Upper lobe of left lung (tissue), 6 donors: ENCODE measurements at regions not wholly inside any gene's neighbourhood (a gene's known extent, or its start where the extent isn't known, plus 50 kb on each side); places are given as distances from the start of the nearest gene placed in this dataset.

Experiments
- ATAC-seq, 2 donors: fragments of 200-7000 bp; cut with Tn5 transposase; one replicate each; pipeline ENCODE4 v1.9.1; 2022; ENCODE audit warnings: mild to moderate bottlenecking in 2 of 2, moderate library complexity in 2 of 2; ENCODE audit not compliant: low FRiP score in 2 of 2
- DNase-seq, 2 donors: peaks; one replicate each; pipeline ENCODE4 v3.0.0-alpha.2; 2019 to 2020
- H3K27ac ChIP-seq, 4 donors: fragments of 200-600 bp; sonication (generic); one replicate each; pipeline ENCODE4 v1.5.1; 2016 to 2019
- H3K27me3 ChIP-seq, 4 donors: fragments of 200-600 bp; sonication (generic); one replicate each; pipeline ENCODE4 v1.5.1; 2017 to 2019
- H3K36me3 ChIP-seq, 4 donors: fragments of 200-600 bp; sonication (generic); one replicate each; pipeline ENCODE4 v1.5.1; 2016 to 2019
- H3K4me1 ChIP-seq, 4 donors: fragments of 200-600 bp; sonication (generic); one replicate each; pipeline ENCODE4 v1.5.1; 2018 to 2019
- H3K4me3 ChIP-seq, 4 donors: fragments of 200-600 bp; sonication (generic); one replicate each; pipeline ENCODE4 v1.5.1; 2017 to 2019; ENCODE audit warnings: mild to moderate bottlenecking in 2 of 4, moderate library complexity in 1 of 4
- H3K9me3 ChIP-seq, 4 donors: fragments of 200-600 bp; sonication (generic); one replicate each; pipeline ENCODE4 v1.5.1; 2018 to 2019
- EP300 ChIP-seq, 4 donors: sonication (generic); formaldehyde crosslinking; IDR thresholded peaks; one replicate each; pipeline ENCODE4 v1.5.1; 2017; ENCODE audit warnings: antibody characterized with exemption in 4 of 4, control low read depth in 2 of 4
- POLR2A ChIP-seq, 4 donors: fragments of 450-650 bp; IDR thresholded peaks; one replicate each; pipeline ENCODE4 v1.5.1; 2016 to 2017; ENCODE audit warnings: antibody characterized with exemption in 4 of 4, mild to moderate bottlenecking in 2 of 4
- POLR2AphosphoS5 ChIP-seq, 2 donors: sonication (generic); formaldehyde crosslinking; IDR thresholded peaks; one replicate each; pipeline ENCODE4 v1.5.1; 2017; ENCODE audit warnings: antibody characterized with exemption in 2 of 2
- WGBS, 2 donors: methylation state at CpG; one replicate each; pipeline ENCODE4 v1.1.5; 2017 to 2018; 5-methylcytosine and 5-hydroxymethylcytosine counted together
- TF ChIP-seq, protein P1 (sequence below), 6 experiments: fragments of 450-650 bp in 4 of 6; fragments of 200-600 bp in 2 of 6; sonication (generic) in 2 of 6; IDR thresholded peaks; one replicate each; pipeline ENCODE4 v1.5.1; 2016 to 2019; ENCODE audit warnings: antibody characterized with exemption in 6 of 6
- donor health status: DM: no; HTN: no; CAD: no; lungs with moderate emphysema.
- donor health status: DM: no; HTN: yes; CAD: no; lungs with severe emphysema.

DNA sequence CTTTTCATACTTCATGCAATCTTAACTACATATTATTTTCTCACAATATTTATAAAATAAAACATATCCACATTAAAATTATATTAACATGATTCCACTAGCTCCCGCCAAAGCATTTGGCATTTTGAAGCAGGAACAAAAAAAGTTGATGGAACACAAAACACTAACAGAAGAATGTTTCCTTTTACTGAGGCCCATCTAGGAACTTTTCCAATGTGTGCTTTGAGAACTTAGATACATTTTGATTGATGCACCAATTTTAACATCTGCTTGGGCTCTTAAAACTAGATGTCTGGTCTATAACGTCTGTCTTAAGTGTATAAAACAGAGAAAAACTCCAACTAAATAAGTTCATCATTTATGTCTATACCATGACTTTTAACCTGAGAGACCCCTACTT is 1214.8 kb downstream of the SORCS1 start:
- H3K27ac ChIP-seq: no peak overlapping the region
- TF ChIP-seq POLR2AphosphoS5 (IDR thresholded peaks at IDR 0.05) (no peak), EP300 (IDR thresholded peaks at IDR 0.05) (no peak), POLR2A (IDR thresholded peaks at IDR 0.05) (no peak)
- TF ChIP-seq, protein P1, sequence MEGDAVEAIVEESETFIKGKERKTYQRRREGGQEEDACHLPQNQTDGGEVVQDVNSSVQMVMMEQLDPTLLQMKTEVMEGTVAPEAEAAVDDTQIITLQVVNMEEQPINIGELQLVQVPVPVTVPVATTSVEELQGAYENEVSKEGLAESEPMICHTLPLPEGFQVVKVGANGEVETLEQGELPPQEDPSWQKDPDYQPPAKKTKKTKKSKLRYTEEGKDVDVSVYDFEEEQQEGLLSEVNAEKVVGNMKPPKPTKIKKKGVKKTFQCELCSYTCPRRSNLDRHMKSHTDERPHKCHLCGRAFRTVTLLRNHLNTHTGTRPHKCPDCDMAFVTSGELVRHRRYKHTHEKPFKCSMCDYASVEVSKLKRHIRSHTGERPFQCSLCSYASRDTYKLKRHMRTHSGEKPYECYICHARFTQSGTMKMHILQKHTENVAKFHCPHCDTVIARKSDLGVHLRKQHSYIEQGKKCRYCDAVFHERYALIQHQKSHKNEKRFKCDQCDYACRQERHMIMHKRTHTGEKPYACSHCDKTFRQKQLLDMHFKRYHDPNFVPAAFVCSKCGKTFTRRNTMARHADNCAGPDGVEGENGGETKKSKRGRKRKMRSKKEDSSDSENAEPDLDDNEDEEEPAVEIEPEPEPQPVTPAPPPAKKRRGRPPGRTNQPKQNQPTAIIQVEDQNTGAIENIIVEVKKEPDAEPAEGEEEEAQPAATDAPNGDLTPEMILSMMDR (IDR thresholded peaks at IDR 0.05): no peak
- 31 to 43% methylated on average over 2 of the region's 2 CpGs for WGBS, 2 donors
- H3K4me3 ChIP-seq: no peak overlapping the region
- no peaks in the 10 kb centered on the region for H3K9me3 ChIP-seq
- H3K4me1 ChIP-seq: peaks cover 0 to 11% (median 1%) of the 10 kb centered on the region in 4 donors
- ATAC-seq: no peak
- no peak for DNase-seq
- no peaks in the 10 kb centered on the region for H3K27me3 ChIP-seq
- H3K36me3 ChIP-seq: no peaks in the 10 kb centered on the region

DNA sequence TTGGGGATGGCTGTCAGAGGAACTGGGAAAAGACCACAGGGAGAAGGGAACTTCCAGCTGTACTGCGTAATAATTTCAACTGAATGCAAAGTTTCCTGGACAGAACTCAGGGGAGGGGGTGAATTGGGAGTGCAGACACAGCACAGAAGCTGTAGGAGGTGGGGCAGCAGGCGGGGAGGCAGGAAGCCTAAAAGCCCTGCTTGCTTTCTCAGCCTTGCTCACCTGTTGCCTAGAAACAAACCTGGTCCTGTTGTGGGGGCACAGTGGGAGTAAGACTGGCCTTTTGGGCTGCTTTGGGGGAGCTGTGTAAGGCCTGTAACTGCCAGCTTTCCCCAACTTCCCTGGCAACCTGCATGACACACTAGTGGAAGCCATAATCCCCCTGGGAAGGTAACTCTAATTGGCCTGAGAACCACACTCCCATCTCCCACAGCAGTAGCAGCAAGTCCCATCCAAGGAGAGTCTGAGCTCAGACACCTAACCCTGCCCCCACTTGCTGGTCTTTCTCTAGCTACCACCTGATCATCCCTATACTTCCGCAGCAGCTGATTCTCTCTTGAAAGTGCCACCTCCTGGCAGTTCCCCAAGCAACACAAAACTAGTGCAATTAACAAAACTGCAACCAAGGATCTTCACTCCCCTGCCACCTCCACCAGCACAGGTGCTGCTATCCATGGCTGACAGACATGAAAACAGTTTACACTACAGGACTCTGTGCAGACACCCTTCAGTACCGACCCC is 1239.3 kb downstream of the SORCS1 start:
- 74 to 75% methylated on average over 3 to 4 of the region's 4 CpGs for WGBS, 2 donors
- H3K9me3 ChIP-seq: no peaks in the 10 kb centered on the region
- TF ChIP-seq POLR2AphosphoS5 (IDR thresholded peaks at IDR 0.05) (no peak), EP300 (IDR thresholded peaks at IDR 0.05) (no peak), POLR2A (IDR thresholded peaks at IDR 0.05) (no peak)
- TF ChIP-seq, protein P1 (IDR thresholded peaks at IDR 0.05): no peak
- no peak overlapping the region for H3K4me3 ChIP-seq
- ATAC-seq (no peak), DNase-seq (no peak)
- H3K4me1 ChIP-seq: no peaks in the 10 kb centered on the region
- no peaks in the 10 kb centered on the region for H3K36me3 ChIP-seq
- no peak overlapping the region for H3K27ac ChIP-seq
- H3K27me3 ChIP-seq: no peaks in the 10 kb centered on the region

DNA sequence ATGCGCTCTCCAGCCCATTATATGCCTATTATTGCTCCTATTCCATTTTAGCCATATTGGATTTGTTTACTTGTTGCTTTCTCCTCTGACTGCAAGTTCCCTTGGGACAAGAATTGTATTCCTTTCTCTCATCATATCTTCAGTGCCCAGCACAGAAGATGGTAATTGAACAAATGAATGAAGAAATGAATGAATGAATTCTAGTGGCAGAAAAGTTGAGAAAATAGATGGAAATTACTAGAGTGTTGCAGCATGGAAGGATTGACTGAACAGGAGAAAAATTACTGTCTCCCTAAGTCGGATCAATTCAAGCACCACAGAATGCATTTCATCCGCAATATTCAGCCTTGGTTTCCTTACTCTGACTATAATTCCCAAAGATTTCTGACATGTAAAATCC is 1243.2 kb downstream of the SORCS1 start:
- Histone ChIP-seq H3K4me1 (no peaks in the 10 kb centered on the region), H3K27me3 (no peaks in the 10 kb centered on the region), H3K36me3 (no peaks in the 10 kb centered on the region), H3K9me3 (no peaks in the 10 kb centered on the region), H3K27ac (no peak overlapping the region), H3K4me3 (no peak overlapping the region)
- TF ChIP-seq POLR2A (IDR thresholded peaks at IDR 0.05) (no peak), POLR2AphosphoS5 (IDR thresholded peaks at IDR 0.05) (no peak), EP300 (IDR thresholded peaks at IDR 0.05) (no peak)
- TF ChIP-seq, protein P1 (IDR thresholded peaks at IDR 0.05): no peak
- ATAC-seq (no peak), DNase-seq (no peak)
- 90 to 91% methylated on average over 3 of the region's 3 CpGs for WGBS, 2 donors

DNA sequence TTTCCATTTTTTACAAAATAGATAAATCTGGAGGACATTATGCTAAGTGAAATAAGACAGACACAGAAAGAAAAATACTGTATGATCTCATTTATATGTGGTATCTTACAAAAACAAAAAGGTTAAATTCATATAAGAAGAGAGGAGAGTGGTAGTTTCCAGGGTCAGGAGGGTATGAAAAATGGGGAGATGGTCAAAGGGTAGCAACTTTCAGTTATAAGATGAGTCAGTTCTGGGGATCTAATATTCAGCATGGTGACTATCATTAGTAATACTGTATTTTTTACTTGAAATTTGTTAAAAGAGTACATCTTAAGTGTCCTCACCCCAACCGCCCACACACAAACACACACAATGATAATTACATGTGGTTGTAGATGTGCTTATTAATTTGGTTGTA is 1250.1 kb downstream of the SORCS1 start:
- Histone ChIP-seq H3K9me3 (no peaks in the 10 kb centered on the region), H3K4me1 (no peaks in the 10 kb centered on the region), H3K36me3 (no peaks in the 10 kb centered on the region), H3K27me3 (no peaks in the 10 kb centered on the region), H3K4me3 (no peak overlapping the region), H3K27ac (no peak overlapping the region)
- no peak for DNase-seq
- no peak for TF ChIP-seq POLR2A (IDR thresholded peaks at IDR 0.05)
- TF ChIP-seq, protein P1 (IDR thresholded peaks at IDR 0.05): no peak
- TF ChIP-seq EP300 (IDR thresholded peaks at IDR 0.05): no peak
- TF ChIP-seq POLR2AphosphoS5 (IDR thresholded peaks at IDR 0.05): no peak
- ATAC-seq: no peak
- 92 to 96% methylated on average over 1 of the region's 1 CpG for WGBS, 2 donors

DNA sequence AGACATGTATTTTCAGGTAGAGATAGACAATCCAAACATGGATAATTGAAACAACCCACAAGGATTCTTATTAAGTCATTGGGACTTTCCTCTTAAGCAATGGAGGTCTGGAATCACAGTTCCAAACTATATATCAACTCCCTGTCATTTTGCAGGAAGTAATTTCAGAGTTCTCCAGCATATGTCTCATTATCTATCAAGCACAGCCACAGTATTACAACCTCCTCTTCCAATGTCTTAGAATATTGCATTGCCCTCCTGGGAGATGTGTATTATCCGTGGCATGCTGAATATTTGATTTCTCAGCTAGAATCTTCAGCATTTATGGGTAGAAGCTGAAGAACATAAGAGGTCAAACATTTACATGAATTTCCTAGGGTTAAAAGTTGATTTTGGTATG is 1255.8 kb downstream of the SORCS1 start:
- TF ChIP-seq, protein P1 (IDR thresholded peaks at IDR 0.05): no peak
- no peak for TF ChIP-seq EP300 (IDR thresholded peaks at IDR 0.05)
- no peak for TF ChIP-seq POLR2AphosphoS5 (IDR thresholded peaks at IDR 0.05)
- no peak for TF ChIP-seq POLR2A (IDR thresholded peaks at IDR 0.05)
- Histone ChIP-seq H3K4me3 (no peak overlapping the region), H3K27me3 (no peaks in the 10 kb centered on the region), H3K27ac (no peak overlapping the region), H3K36me3 (no peaks in the 10 kb centered on the region), H3K4me1 (no peaks in the 10 kb centered on the region), H3K9me3 (no peaks in the 10 kb centered on the region)
- no peak for DNase-seq
- WGBS, 2 donors: 40 to 68% methylated on average over 1 of the region's 1 CpG
- ATAC-seq: no peak
